GM12892 (cell line): ENCODE measurements at regions not wholly inside any gene's neighbourhood (a gene's known extent, or its start where the extent isn't known, plus 50 kb on each side); places are given as distances from the start of the nearest gene placed in this dataset.

ENCODE experiments used
- DNase-seq: peaks from one replicate; pipeline ENCODE4 v3.0.0; 2011; ENCODE audit not compliant: insufficient read length
- FAIRE-seq: peaks from 2 replicates; lab custom pipeline; 2011; peaks lifted over from hg19 to GRCh38; lab: Jason Lieb, UNC
- POLR2A ChIP-seq: IDR thresholded peaks from 2 replicates; pipeline ENCODE4 v1.6.1; 2011; ENCODE audit warnings: low read depth, low read length, control low read depth
- POLR2AphosphoS5 ChIP-seq: IDR thresholded peaks from 2 replicates; pipeline ENCODE4 v1.6.1; 2011; ENCODE audit warnings: low read depth, low read length, control low read depth
- TAF1 ChIP-seq: IDR thresholded peaks from 2 replicates; pipeline ENCODE4 v1.6.1; 2011; ENCODE audit warnings: low read depth, mild to moderate bottlenecking, control low read depth, low read length, borderline replicate concordance

- DNase-seq = no peak
- FAIRE-seq = no peak
- TF ChIP-seq TAF1 = no peak
- no peak for TF ChIP-seq POLR2A
- TF ChIP-seq POLR2AphosphoS5 = no peak
These were observed 97.8 kb upstream of the OGFRL1 start for GRCh38 chr6:71190809-71191208.

- TF ChIP-seq TAF1 (no peak), POLR2AphosphoS5 (no peak), POLR2A (no peak)
- FAIRE-seq (no peak), DNase-seq (no peak)
These were observed 93.9 kb upstream of the OGFRL1 start for GRCh38 chr6:71194724-71195123.

GRCh38 chr6:71197267-71197666 is 91.3 kb upstream of the OGFRL1 start:
- TF ChIP-seq POLR2A = no peak
- no peak for TF ChIP-seq TAF1
- TF ChIP-seq POLR2AphosphoS5 = no peak
- DNase-seq = no peak
- FAIRE-seq = no peak

GRCh38 chr6:71197780-71198179 is 90.8 kb upstream of the OGFRL1 start:
- FAIRE-seq = no peak
- no peak for TF ChIP-seq TAF1
- TF ChIP-seq POLR2A = no peak
- TF ChIP-seq POLR2AphosphoS5 = no peak
- no peak for DNase-seq

DNA sequence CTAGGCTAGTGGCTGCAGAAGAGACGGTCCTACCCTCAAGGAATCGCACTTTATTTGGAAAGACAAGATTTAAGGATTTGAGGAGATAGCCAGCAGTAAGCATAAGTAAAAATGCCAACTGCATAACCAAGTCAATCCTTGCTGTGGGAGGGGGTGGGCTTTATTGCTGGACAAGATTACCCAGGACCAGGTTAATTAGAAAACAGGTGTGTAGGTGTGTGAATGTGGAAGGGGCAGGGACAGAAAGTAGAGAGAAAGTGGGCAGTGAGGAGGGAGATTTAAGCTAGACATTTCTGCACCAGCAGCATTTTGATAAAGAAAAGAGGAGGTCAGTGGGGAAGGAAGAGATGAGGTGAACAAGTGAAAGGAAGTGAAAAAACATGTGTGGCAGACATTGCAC is 89.7 kb upstream of the OGFRL1 start:
- FAIRE-seq = no peak
- no peak for DNase-seq
- TF ChIP-seq TAF1 (no peak), POLR2AphosphoS5 (no peak), POLR2A (no peak)

- no peak for FAIRE-seq
- TF ChIP-seq POLR2A (no peak), TAF1 (no peak)
- DNase-seq = no peak
These were observed 88.9 kb upstream of the OGFRL1 start for GRCh38 chr6:71199736-71200135.

DNA sequence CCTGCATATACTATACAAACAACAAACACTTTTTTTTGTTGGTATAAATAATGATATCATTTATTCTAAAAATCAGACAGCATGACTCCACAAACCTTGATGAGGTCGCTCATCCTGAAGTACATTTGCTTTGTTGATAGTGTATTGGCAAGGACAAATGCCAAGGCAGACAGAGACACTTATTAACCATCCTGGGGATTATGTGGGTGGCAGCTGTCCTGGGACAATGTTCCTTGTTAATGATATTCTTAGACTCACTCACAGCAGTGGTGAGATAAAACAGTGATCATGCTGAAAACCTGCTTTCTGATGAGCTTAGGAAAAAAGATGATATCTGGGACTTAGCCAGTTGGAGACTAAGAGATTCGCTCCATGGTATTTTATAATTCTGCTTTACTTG is 85.4 kb upstream of the OGFRL1 start:
- FAIRE-seq = no peak
- no peak for DNase-seq
- TF ChIP-seq POLR2AphosphoS5 (no peak), POLR2A (no peak), TAF1 (no peak)

DNA sequence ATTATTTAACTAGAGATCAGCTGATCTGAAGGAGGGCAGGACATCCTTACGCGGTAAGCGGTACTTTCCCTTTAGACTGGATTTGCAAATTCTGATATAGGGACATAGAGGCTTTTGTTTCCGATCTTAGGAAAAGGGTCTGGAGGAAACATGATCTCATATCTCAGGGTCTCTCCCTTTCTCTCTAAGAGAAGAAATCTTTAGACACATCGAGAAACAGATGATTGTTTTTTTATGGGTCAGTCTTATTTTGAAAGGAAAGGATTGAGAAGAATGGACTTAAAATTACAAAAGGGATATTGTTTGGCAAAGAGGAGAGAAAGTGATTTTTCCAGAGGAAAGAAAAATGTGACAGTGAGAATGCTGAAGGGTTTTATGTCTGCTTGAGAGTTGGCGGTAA is 83.9 kb upstream of the OGFRL1 start:
- no peak for DNase-seq
- no peak for FAIRE-seq
- TF ChIP-seq TAF1 = no peak

DNA sequence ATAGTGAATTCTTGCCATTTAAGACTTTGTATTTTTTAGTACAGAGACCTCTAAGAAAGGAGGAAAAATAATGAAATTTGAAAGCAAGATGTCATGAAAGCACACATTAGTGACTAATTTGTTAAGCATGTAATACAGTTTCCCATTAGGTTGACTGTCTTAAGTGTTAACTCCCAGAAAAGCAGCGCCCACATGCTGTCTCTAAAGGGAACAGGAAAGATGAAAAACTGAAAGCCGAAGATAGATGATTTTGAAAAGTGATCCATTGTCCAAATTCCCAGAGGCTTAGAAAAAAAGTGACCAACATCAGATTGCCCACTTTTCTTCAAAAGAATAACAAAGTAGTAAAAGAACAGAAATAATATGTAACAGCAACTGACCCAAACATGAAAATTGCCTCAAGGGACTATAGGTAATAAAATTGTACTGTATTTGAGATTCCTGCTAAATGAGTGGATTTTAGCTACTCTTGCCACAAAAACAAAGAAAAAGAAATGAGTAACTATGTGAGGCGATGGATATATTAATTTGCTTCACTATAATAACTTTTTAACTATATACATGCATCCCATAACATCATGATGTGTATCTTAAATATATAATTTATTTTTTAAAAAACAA is 83.2 kb upstream of the OGFRL1 start:
- FAIRE-seq (no peak), DNase-seq (no peak)

DNA sequence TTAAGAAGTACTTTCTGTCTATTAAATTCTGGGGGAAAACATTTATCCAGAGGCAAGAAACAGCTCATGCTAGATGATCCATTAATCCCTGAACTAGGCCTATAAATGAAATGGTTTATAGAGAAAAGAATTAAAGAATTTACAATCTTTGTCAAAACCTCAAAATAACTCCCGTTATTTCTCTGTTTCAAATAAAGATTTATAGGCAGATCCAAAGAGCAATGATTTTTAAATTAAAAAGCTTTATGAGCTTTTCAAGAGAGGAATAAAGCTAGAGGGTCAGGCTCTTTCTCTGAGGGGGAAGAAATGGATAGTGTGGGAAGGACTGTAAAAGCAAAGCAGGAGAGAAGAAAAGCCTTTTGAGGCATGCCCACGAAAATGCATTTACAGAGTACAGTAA is 82.5 kb upstream of the OGFRL1 start:
- FAIRE-seq (no peak), DNase-seq (no peak)
- TF ChIP-seq POLR2AphosphoS5 = no peak
- no peak for TF ChIP-seq POLR2A
- no peak for TF ChIP-seq TAF1

More for the DNA sequence above, 83.2 kb upstream of the OGFRL1 start:
- TF ChIP-seq POLR2A (no peak), POLR2AphosphoS5 (no peak), TAF1 (no peak)

DNA sequence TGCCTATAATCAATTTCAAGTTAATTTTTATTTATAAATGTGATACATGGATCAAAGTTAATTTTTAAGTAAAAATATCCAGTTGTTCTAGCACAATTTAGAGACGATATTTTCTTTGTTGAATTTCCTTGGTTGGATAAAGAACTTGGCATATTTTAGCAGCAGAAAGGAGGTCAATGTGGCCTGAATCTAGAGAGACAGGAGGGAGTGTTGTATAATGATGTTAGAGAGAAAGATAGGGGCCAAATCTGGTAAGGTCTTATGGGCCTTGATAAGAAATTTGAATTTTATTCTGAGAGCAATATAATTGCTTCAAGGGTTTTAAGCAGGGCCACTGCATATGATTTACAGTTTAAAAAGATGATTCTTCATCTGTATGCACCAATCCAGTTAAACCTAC is 79.4 kb upstream of the OGFRL1 start:
- TF ChIP-seq TAF1 (no peak), POLR2AphosphoS5 (no peak), POLR2A (no peak)
- no peak for FAIRE-seq
- DNase-seq = no peak

GRCh38 chr6:71209626-71210025 is 79.0 kb upstream of the OGFRL1 start:
- no peak for TF ChIP-seq TAF1
- TF ChIP-seq POLR2AphosphoS5 = no peak
- no peak for TF ChIP-seq POLR2A
- FAIRE-seq = no peak
- DNase-seq = no peak

DNA sequence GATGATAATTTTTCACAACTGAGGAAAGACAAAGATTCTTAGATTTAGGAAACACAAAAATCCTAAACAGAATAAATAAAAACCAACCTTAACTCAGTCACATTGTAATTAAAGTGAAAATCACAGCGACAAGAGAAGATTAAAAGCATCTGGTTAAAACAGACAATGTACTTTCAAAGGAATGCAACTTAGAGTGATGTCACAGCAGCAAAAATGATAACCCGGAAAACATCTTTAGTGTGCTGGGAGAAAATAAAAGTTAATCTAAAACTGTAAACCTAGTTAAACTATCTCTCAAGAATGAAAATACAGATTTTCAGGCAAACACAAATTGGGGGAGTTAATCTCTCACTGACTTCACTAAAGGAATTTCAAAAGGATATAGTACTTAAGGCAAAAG is 76.8 kb upstream of the OGFRL1 start:
- DNase-seq (no peak), FAIRE-seq (no peak)
- TF ChIP-seq TAF1 (no peak), POLR2AphosphoS5 (no peak), POLR2A (no peak)
